Subcutaneous abdominal adipose tissue (tissue), 5 donors: ENCODE measurements at regions not wholly inside any gene's neighbourhood (a gene's known extent, or its start where the extent isn't known, plus 50 kb on each side); places are given as distances from the start of the nearest gene placed in this dataset.

Experiments
- H3K27ac ChIP-seq: one replicate; pipeline ENCODE4 v1.7.0; 2013; ENCODE audit warnings: low read depth, mild to moderate bottlenecking, inconsistent platforms, low read length, moderate library complexity
- H3K27me3 ChIP-seq, 5 donors: one replicate each; pipeline ENCODE4 v1.7.0; 2013; ENCODE audit warnings: low read length in 5 of 5, inconsistent platforms in 1 of 5; ENCODE audit not compliant: control insufficient read depth in 5 of 5, insufficient read depth in 4 of 5
- H3K36me3 ChIP-seq, 5 donors: one replicate each; pipeline ENCODE4 v1.7.0; 2013; ENCODE audit warnings: low read length in 5 of 5; ENCODE audit not compliant: control insufficient read depth in 5 of 5, insufficient read depth in 5 of 5
- H3K4me1 ChIP-seq, 5 donors: one replicate each; pipeline ENCODE4 v1.7.0; 2013; ENCODE audit warnings: low read length in 5 of 5, mild to moderate bottlenecking in 3 of 5, moderate library complexity in 1 of 5; ENCODE audit not compliant: control insufficient read depth in 5 of 5, insufficient read depth in 5 of 5
- H3K4me3 ChIP-seq, 5 donors: one replicate each; pipeline ENCODE4 v1.7.0; 2013; ENCODE audit warnings: low read length in 5 of 5, low read depth in 1 of 5
- H3K9ac ChIP-seq, 5 donors: one replicate each; pipeline ENCODE4 v1.7.0; 2013; ENCODE audit warnings: low read length in 5 of 5, mild to moderate bottlenecking in 4 of 5, moderate library complexity in 3 of 5
- H3K9me3 ChIP-seq, 5 donors: one replicate each; pipeline ENCODE4 v1.7.0; 2013; ENCODE audit warnings: low read length in 5 of 5; ENCODE audit not compliant: control insufficient read depth in 5 of 5
- donor health status: healthy.
- donor health status: healthy.
- donor health status: healthy.
- donor health status: healthy.
- donor health status: healthy.

DNA sequence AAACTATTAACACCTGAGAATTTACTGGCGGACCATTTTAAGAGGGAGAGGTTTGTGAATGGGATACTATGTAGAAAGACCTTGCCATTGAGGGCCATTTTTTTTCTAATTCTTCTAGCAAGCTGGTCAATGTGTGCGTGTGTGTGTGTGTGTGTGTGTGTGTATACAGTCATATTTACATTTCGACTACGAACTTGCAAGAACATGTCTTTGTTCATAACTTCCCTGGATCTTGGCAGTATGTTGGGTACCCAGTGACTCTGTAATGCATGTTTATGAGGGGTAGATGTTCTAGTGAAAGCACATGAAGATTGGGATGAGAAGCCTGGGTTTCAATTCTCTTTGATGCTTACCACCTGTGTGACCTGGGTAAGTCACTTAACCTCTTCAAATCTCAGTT is 133.6 kb downstream of the UBE2E3 start:
- Histone ChIP-seq H3K27ac (no peak overlapping the region), H3K4me1 (peaks cover 0 to 14% (median 0%) of the 10 kb centered on the region in 5 donors), H3K27me3 (no peaks in the 10 kb centered on the region), H3K9me3 (no peaks in the 10 kb centered on the region), H3K9ac (no peak overlapping the region), H3K36me3 (no peaks in the 10 kb centered on the region), H3K4me3 (no peak overlapping the region)

DNA sequence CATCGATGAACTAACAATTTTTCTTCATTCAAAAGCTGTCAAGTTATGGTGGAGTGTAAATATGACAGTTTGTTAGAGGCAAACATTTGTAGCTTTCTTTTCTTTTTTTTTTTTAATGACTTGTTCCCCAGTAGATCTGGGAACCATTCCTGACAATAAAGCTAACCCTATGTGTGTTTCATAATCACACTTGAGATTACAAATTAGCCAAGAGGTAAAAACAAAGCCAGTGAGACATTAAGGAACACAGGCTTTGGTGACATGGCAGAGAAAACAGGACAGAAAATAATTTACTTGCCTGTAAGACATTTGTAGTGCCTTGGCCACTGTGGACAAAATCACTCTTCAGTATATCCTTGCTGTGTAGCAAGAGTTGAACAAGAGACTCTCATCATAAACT is 135.9 kb downstream of the UBE2E3 start:
- Histone ChIP-seq H3K4me3 (no peak overlapping the region), H3K36me3 (no peaks in the 10 kb centered on the region), H3K9ac (no peak overlapping the region), H3K9me3 (no peaks in the 10 kb centered on the region), H3K27ac (no peak overlapping the region), H3K4me1 (peaks cover 0 to 14% (median 0%) of the 10 kb centered on the region in 5 donors), H3K27me3 (no peaks in the 10 kb centered on the region)

DNA sequence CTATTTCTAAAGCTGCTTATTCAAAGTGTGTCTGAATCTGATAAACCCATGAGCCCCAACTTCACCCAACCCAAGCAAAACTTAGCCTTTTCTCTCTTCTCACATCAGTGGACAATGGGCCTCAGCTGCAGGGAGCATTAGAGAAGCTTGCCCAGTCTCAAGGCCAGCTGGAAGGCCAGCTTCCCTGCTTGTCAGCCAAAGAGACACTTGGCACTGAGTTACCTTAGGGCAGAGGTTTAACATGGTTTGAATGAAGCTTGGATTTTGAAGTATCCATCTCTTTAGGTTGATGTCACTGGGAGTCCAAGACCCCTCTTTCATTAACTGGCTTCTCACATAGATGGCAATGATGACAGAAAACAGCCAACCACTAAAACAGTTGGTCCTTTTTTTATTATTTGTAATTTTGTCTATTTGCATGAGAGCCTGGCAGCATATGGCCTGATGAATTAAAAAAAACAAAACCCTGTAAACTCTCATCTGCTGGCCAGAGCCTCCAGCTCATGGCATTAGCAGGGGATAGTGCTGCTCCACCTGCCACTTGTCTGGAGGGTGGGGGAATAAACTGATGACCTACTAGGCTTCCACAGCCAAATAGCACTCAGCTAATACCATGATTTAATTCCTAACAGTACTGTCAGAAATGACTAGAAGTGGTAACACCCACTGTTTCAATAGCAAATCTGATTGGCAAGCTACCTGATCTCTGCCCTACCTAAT is 137.0 kb downstream of the UBE2E3 start:
- Histone ChIP-seq H3K27me3 (no peaks in the 10 kb centered on the region), H3K36me3 (no peaks in the 10 kb centered on the region), H3K9ac (no peak overlapping the region), H3K4me3 (no peak overlapping the region), H3K9me3 (no peaks in the 10 kb centered on the region), H3K4me1 (peaks cover 0 to 14% (median 0%) of the 10 kb centered on the region in 5 donors), H3K27ac (no peak overlapping the region)

DNA sequence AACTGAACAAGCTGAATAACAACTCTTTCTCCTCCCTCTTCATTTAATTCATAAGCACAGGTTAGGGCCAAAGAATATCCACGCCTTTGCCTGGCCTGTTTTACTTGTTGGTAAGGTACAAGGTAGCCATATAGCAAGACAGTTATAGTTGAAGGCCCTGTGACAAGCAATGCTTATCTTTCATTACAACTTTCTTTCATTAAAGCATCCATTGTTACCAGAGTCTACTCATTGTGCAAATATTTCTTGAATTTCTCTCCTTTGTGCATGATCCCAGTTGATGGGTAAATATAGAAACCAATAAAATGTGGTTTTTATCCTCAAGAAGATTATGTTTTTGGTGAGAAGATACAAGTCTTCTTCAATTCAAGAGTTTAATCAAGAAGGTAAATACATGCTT is 140.2 kb downstream of the UBE2E3 start:
- Histone ChIP-seq H3K27ac (no peak overlapping the region), H3K9me3 (no peaks in the 10 kb centered on the region), H3K9ac (no peak overlapping the region), H3K4me1 (peaks cover 0 to 14% (median 0%) of the 10 kb centered on the region in 5 donors), H3K27me3 (no peaks in the 10 kb centered on the region), H3K36me3 (no peaks in the 10 kb centered on the region), H3K4me3 (no peak overlapping the region)

DNA sequence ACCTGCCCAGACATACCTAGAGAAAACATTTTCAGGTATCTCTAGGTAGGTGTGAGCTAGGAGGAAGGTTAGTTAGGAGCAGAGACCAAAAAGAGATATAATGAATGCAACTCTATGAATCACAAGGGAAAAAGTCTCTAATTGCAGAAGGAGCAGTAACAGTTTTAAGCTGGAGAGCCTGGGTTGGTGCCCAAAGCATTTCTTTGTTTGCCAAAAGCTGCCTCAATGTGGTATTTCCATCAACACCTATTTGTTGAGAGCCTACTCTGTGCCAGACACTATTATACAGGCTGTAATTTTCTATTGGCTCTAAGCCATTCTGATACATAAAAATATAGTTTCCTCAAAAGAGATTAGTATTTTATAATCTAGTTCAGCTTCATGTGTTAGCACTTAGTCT is 141.6 kb downstream of the UBE2E3 start:
- Histone ChIP-seq H3K9ac (no peak overlapping the region), H3K4me3 (no peak overlapping the region), H3K27me3 (no peaks in the 10 kb centered on the region), H3K9me3 (no peaks in the 10 kb centered on the region), H3K4me1 (peaks cover 0 to 6% (median 0%) of the 10 kb centered on the region in 5 donors), H3K36me3 (no peaks in the 10 kb centered on the region), H3K27ac (no peak overlapping the region)

DNA sequence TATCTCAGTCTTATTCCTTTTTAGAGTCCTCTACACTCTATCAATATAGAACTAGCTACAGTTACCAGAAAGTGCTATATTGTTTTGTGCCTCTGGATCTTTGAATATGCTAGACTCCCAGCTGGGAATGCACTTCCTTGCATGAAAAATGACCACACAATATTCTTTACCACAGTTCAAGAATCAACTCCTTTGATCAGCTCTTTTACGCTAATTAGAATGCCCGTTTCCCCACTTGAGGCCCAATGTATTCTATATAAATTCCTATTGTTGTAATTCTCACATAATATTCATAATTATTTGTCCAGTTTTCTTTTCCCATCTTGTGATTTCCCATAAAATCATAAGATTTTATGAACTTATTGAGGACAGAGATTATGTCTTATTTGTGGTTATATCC is 142.2 kb downstream of the UBE2E3 start:
- no peak overlapping the region for H3K4me3 ChIP-seq
- H3K4me1 ChIP-seq = no peaks in the 10 kb centered on the region
- H3K9me3 ChIP-seq = no peaks in the 10 kb centered on the region
- no peak overlapping the region for H3K27ac ChIP-seq
- no peaks in the 10 kb centered on the region for H3K36me3 ChIP-seq
- no peaks in the 10 kb centered on the region for H3K27me3 ChIP-seq
- H3K9ac ChIP-seq = no peak overlapping the region

DNA sequence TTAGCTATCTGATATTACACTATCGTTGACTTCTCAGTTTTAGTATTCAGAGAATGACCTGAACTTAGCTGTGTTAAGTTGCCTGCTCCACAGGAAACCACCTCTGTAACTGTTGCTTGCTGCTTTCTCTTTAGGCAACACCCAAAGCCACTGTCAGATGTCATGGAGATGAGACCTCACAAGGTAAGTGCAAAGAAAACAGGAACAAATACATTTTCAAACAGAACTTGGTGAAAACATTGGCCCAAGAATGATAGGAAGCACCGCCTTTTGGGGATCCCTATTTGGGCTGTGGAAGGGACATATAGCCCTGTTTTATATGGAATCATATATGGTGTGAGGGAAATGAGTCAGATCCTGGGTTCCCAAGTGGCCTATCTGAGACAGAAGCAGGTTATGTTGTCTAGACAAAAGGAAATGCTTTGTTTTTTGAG is 143.4 kb downstream of the UBE2E3 start:
- no peak overlapping the region for H3K9ac ChIP-seq
- H3K4me3 ChIP-seq = no peak overlapping the region
- H3K36me3 ChIP-seq = no peaks in the 10 kb centered on the region
- no peak overlapping the region for H3K27ac ChIP-seq
- no peaks in the 10 kb centered on the region for H3K27me3 ChIP-seq
- H3K4me1 ChIP-seq = no peaks in the 10 kb centered on the region
- no peaks in the 10 kb centered on the region for H3K9me3 ChIP-seq

DNA sequence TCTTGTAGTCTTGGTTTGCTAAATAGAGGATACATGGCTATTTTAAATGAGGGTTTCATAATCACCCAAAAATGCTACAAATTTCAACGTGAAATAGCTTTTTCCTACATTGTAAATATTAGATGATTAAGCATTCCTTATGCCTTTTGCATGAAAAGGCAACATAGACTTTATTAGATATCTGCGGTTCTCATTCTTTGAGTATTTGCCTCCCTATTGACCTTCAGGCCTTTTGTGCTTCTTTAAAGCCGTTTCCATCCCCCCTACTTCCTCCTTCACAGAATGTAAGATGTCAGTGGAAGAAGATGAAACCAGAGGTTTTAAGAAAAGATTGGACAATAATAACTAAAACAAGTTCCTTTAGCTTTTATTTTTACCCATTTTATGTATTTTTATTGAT is 144.1 kb downstream of the UBE2E3 start:
- no peaks in the 10 kb centered on the region for H3K9me3 ChIP-seq
- H3K4me3 ChIP-seq = no peak overlapping the region
- no peaks in the 10 kb centered on the region for H3K36me3 ChIP-seq

DNA sequence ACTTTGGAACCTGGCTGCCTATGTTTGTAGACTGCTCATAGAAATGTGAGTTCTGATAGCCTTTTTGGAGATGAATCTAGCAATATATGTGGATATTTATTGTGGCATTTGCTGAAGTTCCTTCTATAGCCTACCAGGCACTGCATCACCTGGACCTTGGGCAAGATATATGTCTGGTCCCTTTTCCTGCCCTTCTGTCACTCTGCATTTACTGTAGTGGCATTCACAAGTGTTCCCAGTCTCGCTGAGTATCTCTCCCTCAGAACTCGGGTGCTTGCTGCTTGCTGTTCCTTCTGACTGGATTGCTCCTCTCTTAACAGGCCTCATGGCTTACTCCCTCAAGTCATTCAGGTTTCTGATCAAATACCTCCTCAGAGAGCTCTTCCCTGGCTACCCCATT is 145.0 kb downstream of the UBE2E3 start:
- no peak overlapping the region for H3K27ac ChIP-seq
- no peak overlapping the region for H3K4me3 ChIP-seq
- H3K9me3 ChIP-seq = no peaks in the 10 kb centered on the region
- H3K27me3 ChIP-seq = no peaks in the 10 kb centered on the region
- H3K4me1 ChIP-seq = no peaks in the 10 kb centered on the region
- H3K9ac ChIP-seq = no peak overlapping the region
- no peaks in the 10 kb centered on the region for H3K36me3 ChIP-seq

More for the DNA sequence above, 144.1 kb downstream of the UBE2E3 start:
- Histone ChIP-seq H3K27me3 (no peaks in the 10 kb centered on the region), H3K4me1 (no peaks in the 10 kb centered on the region), H3K27ac (no peak overlapping the region), H3K9ac (no peak overlapping the region)

DNA sequence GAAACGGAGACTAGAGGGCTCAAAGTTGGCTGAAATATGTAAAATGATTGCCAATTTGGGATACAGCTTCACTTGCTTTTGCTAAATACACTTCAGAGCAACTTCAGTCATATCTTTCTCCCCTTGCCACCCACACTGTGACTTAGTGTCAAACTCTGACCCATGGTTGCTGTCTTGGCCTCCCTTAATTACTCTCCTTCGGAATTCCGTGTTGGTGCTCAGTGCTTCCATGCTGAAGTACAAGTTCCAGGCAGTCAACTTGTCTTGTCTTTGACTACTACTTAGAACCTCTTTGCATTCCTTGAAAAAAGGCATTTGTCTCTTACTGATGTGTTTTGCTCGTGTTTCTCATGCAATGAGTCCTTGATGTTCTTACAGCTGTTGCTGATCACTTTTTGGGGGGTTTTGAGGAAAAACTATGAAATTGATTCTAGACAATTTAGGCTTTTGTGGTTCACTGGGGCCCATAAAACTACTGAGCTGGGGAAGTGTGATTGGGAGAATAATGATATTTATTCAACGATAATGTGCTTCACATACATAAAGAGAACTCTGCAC is 146.0 kb downstream of the UBE2E3 start:
- no peaks in the 10 kb centered on the region for H3K9me3 ChIP-seq
- no peaks in the 10 kb centered on the region for H3K27me3 ChIP-seq
- H3K4me1 ChIP-seq = no peaks in the 10 kb centered on the region
- no peaks in the 10 kb centered on the region for H3K36me3 ChIP-seq
- no peak overlapping the region for H3K27ac ChIP-seq
- no peak overlapping the region for H3K9ac ChIP-seq
- H3K4me3 ChIP-seq = no peak overlapping the region
